ENCODE measurements at regions not wholly inside any gene's neighbourhood (a gene's known extent, or its start where the extent isn't known, plus 50 kb on each side); places are given as distances from the start of the nearest gene placed in this dataset.

DNA sequence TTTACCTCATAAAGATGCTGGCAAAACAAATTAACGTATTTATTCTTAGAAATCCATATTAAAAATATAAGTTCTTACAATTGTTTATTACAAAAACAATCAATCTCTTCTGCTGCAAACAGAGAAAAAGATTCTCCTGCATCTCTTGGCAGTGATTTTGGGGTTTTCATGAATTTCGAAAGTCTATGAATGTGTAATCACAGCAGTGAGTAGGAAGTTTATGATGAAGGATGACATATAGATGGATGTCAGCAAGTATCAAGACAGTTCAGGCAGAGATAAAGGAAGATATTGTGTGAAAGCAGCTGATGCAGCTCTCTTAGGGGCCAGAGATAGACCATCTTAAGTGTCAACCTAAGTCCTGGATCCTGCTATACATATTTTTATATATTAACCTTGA lies 196.9 kb upstream of the BANK1 start:
- no peak for DNase-seq (ENCODE audit: low spot score)

DNA sequence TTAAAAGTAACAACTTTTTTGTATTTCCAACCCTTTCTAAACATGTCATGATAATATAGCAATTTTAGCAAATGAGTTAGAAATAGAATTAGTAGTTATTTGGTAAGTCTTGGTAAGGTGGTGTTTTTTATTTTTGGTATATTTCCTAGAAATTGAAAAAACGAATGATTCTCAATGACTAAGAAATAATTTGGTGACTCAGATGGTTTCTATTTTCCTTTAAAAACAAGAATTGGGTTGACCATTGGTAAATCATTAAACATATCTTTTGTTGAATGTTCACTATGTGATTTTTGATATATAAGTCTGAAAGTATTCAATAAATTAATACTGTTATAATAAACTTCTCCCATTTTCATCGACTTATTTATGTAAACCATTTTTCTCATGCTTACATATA lies 206.2 kb upstream of the BANK1 start:
- no peak for DNase-seq (ENCODE audit: low spot score)

DNA sequence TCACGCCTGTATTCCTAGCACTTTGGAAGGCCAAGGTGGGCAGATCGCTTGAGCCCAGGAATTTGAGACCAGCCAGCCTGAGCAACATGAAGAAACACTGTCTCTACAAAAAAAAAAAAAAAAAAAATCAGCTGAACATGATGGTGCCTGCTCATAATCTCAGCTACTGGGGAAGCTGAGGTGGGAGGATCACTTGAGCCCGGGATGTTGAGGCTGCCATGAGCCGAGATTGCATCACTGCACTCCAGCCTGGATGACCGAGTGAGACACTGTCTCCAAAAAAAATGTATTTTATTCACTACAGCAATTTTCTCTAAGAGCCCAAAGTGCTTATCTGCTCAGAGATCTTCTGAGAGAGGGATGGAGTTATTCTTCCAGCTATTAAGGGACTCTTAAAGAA lies 215.8 kb upstream of the PPP3CA start:
- DNase-seq (ENCODE audit: low spot score), result no peak

DNA sequence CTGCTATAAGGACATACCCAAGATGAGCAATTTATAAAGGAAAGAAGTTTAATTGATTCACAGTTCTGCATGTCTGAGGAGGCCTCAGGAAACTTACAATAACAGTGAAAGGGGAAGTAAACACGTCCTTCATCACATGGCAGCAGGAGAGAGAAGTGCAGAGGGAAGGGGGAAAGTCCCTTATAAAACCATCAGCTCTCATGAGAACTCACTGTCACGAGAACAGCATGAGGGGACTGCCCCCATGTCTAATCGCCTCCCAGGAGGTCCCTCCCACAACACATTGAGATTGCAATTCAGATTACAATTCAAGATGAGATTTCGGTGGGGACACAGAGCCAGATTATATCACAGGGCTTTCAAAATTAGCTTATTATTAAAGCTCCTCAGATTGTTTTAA lies 209.5 kb upstream of the PPP3CA start:
- DNase-seq (ENCODE audit: low spot score), result no peak

DNA sequence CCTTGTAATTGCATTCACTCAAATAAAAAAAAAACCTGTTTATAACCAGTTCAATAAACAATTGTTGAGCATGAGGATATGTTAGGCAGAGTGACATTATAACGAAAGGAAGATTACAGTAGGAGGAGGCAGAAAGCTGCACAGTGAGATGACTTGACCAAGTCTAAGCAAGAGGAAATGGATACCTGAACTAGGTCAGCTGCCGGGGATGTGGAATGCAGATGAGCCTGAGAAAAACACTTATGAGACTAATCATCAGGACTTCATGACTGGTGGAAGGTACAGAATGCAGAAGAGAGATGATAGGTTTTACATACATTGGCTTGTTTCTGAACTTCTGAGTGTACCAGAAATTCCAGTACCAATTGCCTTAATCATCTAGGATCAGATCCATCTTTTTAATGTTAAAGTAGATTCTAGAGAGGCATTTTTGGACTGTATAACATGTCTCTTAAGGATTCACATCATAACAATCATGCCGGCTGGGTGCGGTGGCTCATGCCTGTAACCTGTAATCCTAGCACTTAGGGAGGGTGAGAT lies 208.1 kb upstream of the PPP3CA start:
- DNase-seq (ENCODE audit: low spot score), result no peak

DNA sequence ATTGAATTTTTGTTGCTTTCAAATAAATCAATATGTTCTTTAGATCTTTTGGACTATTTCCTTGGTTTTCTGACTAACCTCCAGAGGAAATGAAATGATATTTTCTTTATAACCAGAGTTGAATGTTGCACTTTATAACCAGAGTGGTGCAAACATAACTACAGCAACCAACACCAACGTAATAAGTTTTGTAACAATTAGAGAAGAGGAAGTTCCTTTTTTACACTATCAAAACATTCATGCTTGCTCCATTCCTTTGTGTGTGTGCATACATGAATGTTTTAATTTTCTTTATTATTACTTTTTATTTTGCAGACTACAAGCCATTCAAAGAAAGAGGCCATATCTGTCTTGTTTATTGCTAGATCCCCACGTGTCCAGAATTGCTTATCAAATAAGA lies 193.0 kb upstream of the PPP3CA start:
- no peak for DNase-seq (ENCODE audit: low spot score)

DNA sequence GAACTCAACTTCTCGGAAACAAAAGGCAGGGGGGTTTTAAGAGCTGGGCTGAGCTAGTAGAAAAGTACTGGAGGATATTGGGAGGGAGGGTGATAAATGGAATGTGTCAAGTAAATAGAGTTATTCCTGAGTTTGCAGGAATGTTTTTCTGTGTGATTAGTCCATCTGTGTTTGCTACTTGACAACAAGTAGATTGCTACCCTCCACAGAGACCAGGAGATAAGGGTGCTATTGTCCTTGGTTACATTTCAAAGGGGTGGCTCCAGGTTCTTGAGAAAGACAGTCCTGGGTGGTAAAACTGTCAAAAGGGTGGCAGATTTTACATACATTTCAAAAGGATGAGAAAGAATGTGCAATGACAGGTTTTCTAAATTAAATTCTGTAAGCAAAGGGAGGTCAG lies 181.2 kb upstream of the PPP3CA start:
- no peak for DNase-seq (ENCODE audit: low spot score)

DNA sequence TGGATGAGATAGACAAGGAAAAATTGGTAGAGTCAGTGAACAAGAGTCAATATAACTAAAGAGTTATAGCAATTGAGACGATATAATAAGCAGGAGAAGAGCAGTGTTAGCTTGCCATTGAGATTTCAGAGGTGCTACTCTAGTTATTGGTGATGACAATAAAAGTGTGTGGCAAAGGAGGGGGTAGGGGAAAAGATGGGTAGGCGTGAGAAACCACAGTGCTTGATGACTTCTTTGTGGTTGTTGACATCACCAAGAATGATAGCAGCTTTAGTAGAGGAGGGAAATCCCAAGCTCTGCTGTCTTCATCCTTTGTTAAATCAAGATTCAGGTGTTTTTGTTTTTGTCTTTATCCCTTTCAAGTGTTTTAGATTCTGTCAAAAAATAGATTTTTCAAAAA lies 179.9 kb upstream of the PPP3CA start:
- no peak for DNase-seq (ENCODE audit: low spot score)

DNA sequence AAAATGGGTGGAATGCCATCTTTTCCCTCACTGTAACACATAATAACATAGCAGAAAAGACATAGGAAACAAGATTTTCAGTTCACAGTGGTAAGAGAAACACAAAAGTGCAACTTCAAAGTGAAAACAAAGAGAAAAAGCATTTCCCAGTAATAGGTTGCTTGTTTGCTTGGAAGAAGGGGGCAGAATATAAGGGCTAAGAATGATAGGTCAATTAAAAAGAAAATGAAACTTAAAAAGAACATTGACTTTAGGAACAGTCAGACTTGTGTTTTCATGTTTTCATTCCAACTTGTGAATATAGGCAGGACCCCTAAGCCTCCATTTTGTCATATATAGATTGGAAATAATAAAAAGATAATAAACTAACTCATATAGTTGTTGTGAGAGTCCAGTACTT lies 168.2 kb upstream of the PPP3CA start:
- no peak for DNase-seq (ENCODE audit: low spot score)

DNA sequence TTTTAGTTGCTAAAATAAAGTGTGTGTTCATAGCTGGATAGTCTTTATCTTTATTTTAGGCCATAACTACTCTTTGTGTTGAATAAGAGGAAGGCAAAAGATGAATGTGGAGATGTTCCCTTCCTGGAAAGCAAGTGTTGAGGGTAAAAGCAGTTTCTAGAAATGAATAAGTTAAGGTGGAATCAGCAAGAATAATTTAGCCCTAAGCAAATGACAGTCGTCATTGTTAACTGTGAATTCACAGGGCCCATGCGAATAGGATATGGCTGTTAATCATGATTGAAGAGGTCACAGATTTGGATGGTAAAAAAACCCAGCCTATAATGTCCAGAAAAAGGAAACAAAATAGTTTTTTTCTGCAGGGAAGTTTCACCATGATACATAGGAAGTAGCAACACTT lies 167.8 kb upstream of the PPP3CA start:
- DNase-seq (ENCODE audit: low spot score), result no peak

DNA sequence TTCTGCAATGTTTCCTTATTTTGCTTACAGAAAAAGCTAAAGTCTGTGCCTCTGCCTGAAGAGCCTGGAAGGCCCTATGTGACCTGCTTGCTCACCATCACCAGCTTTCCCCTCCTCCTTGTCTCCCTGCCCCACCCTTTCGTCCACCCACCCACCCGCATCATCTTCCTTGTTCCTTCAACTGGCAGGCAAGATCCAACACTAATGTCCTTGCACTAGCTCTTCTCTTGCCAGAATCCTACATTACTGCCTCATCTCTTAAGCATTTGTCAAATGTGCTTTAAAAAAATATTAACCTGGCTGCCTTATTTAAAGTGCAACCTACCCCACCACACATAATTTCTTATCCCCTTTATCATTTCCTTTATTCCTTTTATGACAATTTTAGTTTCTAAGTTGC lies 165.1 kb upstream of the PPP3CA start:
- DNase-seq (ENCODE audit: low spot score), result no peak

DNA sequence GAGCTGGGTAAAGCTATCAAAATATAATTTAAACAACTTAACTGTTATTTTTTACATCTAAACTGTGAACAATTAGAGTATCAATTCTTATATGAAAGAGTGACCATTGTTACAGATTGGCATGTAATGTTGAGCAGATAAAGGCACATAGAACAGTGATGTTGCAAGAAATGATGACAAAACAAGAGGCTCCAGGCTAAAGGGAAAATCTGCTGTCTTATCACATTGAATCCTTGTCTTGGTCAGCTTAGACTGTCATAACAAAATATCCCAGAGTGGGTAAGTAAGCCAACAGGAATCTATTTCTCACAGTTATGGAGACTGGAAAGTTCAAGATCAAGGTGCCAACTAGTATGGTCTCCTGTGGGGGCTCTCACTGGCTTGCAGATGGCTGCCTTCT lies 154.1 kb upstream of the PPP3CA start:
- DNase-seq (ENCODE audit: low spot score), result no peak

DNA sequence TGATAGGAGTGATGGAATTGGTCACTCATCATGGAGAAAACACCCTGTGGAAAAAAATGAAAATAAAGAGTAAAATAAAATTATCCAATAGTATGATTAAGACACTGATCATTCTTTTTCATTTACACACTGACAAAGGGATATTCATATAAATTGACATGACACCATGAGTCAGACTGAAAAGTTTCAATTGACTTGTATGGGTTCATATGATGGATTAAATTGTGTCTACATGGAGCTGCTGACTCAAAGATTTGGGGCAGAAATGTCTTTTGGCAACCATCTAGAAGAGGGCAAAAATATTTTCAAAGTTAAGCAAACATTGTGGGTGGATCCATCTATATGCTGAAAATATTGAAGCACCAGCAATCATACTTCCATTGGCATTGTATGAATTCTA lies 153.4 kb upstream of the PPP3CA start:
- DNase-seq (ENCODE audit: low spot score), result no peak

DNA sequence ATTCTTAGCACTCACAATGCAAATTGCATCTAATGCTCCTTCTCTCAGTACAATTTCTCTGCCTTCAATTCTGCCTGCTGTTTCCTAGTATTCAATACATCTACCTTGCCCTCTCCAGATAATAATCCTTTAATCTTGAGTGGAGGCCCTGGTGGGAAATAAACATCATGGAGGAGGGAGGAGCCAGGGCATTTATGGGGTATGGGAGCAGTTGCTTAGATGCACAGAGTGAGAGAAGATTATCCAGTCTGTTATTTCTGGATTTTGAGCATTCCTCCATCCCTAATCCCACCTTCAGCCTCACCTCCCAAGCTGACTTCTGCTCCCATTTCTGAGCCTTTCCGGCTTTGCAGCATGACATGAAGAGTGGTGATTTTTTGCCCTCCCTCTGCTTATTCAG lies 127.9 kb upstream of the PPP3CA start:
- DNase-seq (ENCODE audit: low spot score), result no peak

DNA sequence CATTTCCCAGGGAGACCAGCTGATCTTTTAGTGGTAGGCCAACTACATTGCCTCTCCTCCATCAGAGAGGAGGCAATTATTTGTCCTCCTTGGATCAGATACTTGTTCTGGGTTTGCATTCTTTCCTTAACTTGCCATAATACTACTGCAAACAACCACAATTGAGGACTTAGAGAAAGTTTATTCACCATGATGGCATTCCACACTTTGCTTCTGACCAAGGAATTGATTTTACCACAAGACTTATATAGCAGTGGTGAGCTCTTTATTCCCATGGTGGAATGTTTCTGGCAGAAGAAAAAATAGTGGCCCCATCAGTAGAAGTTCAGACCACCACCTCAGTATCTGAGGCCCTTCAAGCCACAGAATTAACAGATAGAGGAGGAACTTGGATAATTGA lies 123.9 kb upstream of the PPP3CA start:
- DNase-seq (ENCODE audit: low spot score), result no peak

DNA sequence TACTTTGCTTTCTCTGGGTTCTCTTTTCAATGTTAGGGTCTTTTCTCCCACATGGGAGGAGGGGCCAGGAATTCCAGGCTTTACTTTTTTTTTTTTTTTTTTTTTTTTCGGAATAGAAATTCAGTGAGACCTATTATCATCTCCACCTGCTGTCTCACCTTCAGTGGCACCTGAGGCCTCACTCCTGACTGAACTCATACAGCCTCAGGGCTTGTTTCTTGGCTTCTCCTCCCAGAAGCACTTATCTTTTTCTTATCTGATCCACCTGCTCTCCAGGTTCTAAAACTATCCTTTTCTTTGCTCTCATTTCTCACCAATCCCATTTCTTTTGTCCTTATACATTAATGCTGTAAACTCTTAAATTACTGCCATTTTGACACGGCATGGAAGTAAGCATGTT lies 117.3 kb upstream of the PPP3CA start:
- no peak for DNase-seq (ENCODE audit: low spot score)

DNA sequence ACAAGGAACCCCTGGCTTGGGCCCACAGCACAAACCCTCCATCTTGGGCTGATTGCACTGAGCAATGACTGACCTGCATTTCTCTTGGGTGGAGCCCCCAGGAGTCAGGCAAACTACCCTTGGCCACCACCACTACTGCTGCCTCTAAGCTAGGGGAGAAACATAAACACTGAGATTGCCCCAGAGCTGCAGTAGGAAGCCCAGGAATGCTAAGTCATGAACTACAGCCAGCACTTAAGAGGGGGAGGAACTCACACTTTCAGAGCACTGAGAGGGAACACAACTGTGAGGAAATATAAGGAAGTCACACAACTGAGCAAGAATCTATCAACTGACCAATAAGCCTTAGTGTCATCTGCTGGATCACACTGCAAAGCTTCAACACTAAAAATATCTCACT lies 111.6 kb upstream of the PPP3CA start:
- no peak for DNase-seq (ENCODE audit: low spot score)

DNA sequence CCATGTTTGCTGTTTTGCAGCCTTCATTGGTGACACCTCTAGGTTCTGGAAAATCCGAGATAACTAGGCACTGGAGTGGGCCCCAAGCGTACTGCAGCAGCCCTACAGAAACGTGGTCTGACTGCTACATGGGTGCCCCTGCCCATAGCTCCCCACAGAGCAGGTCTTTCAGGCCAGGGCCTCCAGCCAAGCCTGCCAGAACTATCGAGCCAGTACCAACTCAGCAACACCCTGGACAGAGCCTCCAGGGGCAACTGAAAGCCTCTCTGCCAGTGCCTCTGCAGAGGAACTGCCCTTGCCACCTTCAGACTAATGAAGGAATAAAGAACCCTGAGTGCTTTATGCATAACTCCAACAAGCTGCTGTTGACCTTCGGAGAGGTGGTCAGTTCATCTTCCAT lies 111.1 kb upstream of the PPP3CA start:
- no peak for DNase-seq (ENCODE audit: low spot score)

DNA sequence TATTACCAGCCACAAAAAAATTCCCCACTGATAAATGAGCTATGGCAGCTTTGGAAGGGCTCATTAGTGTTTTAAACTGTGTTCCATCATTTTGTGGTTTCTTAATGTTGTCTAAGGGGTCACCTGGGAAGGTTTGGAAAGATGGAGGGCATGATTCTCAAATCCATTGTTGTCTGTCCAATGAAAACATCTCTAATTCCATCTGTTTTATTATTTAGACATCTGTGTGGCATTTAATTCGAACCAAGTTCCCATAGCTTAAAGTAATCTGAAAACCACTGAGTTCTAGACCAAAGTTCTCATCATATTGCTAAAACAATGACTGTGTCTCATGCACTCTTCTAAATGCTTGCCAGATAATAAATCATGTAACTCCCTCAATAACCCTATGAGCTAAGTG lies 103.8 kb upstream of the PPP3CA start:
- no peak for DNase-seq (ENCODE audit: low spot score)

DNA sequence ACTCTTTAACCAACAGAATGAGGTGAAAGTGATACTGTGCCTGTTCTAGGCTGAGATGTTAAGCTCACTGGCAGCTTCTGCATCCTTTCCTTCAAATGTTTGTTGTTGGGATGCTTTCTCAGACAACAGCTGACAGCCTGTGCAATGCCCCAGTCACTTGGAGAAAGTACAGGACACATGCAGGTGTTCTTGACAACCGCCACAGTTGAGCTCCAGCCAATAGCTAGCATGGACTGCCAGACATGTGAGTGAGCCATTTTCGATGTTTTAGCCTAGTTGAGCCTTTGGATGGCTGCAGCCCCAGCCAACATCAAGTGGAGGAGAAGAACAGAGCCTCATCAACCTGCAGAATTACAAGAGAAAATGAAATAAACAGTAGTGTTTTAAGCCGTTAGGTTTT lies 94.1 kb upstream of the PPP3CA start:
- DNase-seq (ENCODE audit: low spot score), result no peak

DNA sequence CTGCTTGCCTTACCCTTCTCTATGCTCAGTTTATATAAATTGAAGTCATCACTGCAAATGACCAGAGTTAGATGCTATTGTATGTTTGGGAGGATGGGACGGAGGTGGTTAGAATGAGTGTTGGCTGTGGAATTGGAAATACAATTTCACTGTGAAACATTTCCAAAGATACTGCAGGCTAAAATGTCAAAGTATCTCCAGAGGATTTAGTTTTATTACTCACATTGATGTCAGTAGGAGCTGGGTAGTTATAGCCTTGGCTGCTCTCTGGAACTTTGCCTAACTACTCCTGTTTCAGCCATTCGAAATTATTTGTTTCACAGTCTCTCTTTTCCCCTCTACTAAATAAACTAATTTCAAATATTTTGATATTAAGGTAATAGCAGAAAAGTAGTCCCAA lies 92.6 kb upstream of the PPP3CA start:
- no peak for DNase-seq (ENCODE audit: low spot score)

DNA sequence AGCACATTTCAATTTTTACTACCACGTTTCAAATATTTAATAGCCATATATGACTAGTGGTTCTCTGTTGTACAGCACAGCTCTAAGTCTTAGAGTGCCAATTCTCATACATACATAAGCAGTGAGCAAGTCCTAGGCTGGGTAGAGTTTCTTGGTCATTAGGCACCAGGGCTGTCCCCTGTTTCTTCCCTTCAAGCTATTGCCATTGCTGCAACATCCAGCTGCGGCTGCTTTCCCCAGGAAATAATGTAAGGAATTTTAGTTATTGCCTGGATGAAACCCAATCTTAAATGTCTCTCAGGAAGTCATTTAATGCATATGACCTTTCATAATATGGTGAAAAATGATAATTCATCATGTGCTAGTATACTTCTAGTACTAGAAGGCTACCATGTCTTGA lies 74.1 kb upstream of the PPP3CA start:
- DNase-seq (ENCODE audit: low spot score), result no peak

DNA sequence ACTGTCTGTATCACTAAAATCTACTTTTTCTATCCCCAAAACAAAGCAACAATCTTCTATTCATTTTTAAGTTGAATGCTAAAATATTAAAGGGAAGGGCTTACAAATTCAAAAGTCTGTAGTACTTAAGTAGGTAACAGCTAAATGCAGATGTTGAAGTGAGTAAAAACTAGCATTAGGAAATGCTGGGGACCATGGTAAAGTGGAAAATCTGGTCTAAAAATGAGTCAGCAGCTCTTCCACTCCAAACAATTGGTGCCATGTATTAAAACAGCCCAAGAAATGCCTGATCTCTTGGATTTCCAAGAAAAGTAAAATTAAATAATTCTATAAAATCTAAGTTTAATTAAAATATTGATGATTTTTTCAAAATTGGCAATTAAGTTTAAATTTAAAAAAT lies 73.3 kb upstream of the PPP3CA start:
- no peak for DNase-seq (ENCODE audit: low spot score)

DNA sequence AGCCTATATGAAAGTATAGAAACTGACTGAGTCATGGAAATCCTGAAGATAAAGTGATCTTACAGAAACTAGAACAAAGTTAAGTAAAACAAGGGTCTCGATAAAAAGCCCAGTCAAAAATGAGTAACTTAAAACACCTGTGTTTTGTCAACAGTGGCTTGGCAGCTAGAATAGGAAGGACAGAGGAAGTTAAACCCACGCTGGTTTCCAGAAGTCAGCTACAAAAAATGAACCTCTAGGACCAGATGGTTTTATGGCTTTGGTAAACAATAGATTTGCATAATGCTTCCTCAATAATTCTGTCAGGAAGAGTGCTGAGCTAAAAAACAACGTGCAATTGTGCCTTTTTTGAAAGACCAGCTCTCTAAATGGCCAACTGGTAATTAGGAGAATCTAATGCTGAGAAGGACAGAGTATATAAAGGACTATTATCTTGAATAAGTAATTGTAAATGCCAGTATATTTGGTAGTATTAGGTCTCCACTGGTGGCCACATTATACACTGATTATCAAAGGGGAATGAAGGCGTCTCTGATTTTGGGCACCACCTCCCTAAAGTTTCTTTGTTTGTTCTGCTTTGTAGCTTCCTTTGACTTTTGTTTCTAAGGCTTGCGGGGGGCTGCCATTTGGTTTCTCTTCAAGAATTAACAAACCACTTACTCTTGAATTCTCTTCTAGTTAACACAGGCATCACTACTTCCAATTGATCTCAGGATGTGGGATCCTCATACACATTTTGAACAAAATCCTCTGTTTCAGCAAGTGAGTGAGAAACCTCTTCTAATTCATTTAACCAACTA lies 72.2 kb upstream of the PPP3CA start:
- DNase-seq (ENCODE audit: low spot score), result peak; percentile 12

Measured in HuH-7 (cell line).